CD4-positive, CD25-positive, alpha-beta regulatory T cell (primary cell): ENCODE measurements at regions not wholly inside any gene's neighbourhood (a gene's known extent, or its start where the extent isn't known, plus 50 kb on each side); places are given as distances from the start of the nearest gene placed in this dataset.

Experiments
- ATAC-seq, 2 donors: fragments of 150-1000 bp; cut with Tn5 transposase; one replicate each; pipeline ENCODE4 v1.10.0; 2021; ENCODE audit warnings: low read depth in 2 of 2, moderate number of reproducible peaks in 2 of 2, moderate library complexity in 1 of 2
- DNase-seq, 3 donors: peaks; one replicate each; pipeline versions ENCODE4 v3.0.0 to v3.0.0-alpha.2; 2012 to 2022; ENCODE audit warnings: mixed read lengths in 1 of 3
- H3K27ac ChIP-seq: one replicate; pipeline ENCODE4 v1.7.0; 2013; ENCODE audit warnings: mild to moderate bottlenecking, low read length; ENCODE audit not compliant: insufficient read depth, poor library complexity, severe bottlenecking
- H3K27me3 ChIP-seq: one replicate; pipeline ENCODE4 v1.7.0; 2013; ENCODE audit warnings: low read length; ENCODE audit not compliant: control insufficient read depth, insufficient read depth
- H3K36me3 ChIP-seq: one replicate; pipeline ENCODE4 v1.7.0; 2013; ENCODE audit warnings: mild to moderate bottlenecking, low read length, moderate library complexity; ENCODE audit not compliant: control insufficient read depth, insufficient read depth
- H3K4me1 ChIP-seq: 2 replicates; pipeline ENCODE4 v1.7.0; 2013; ENCODE audit warnings: mild to moderate bottlenecking, low read length; ENCODE audit not compliant: insufficient read depth, control insufficient read depth, poor library complexity, severe bottlenecking
- H3K4me3 ChIP-seq: one replicate; pipeline ENCODE4 v1.7.0; 2013; ENCODE audit warnings: low read depth, mild to moderate bottlenecking, low read length, moderate library complexity
- H3K9me3 ChIP-seq, 2 experiments: 1 replicate in 1 of 2; 2 replicates in 1 of 2; pipeline ENCODE4 v1.7.0; 2013; ENCODE audit warnings: low read length in 2 of 2, mild to moderate bottlenecking in 1 of 2, moderate library complexity in 1 of 2; ENCODE audit not compliant: control insufficient read depth in 2 of 2
- H3K27ac Mint-ChIP-seq, 3 donors: one replicate each; pipeline ENCODE4 v1.8.0; 2020 to 2022; ENCODE audit warnings: mild to moderate bottlenecking in 3 of 3, mixed read lengths in 3 of 3, moderate library complexity in 2 of 3
- H3K27me3 Mint-ChIP-seq: one replicate; pipeline ENCODE4 v1.8.0; 2022; ENCODE audit warnings: mild to moderate bottlenecking, mixed read lengths
- H3K36me3 Mint-ChIP-seq: one replicate; pipeline ENCODE4 v1.8.0; 2020; ENCODE audit warnings: mixed read lengths
- H3K4me1 Mint-ChIP-seq, 4 donors: one replicate each; pipeline ENCODE4 v1.8.0; 2020 to 2022; ENCODE audit warnings: mixed read lengths in 4 of 4, mild to moderate bottlenecking in 1 of 4
- H3K4me3 Mint-ChIP-seq, 4 donors: one replicate each; pipeline ENCODE4 v1.8.0; 2020 to 2022; ENCODE audit warnings: mild to moderate bottlenecking in 4 of 4, mixed read lengths in 4 of 4, moderate library complexity in 3 of 4
- H3K9me3 Mint-ChIP-seq, 7 donors: one replicate each; pipeline ENCODE4 v1.8.0; 2020 to 2022; ENCODE audit warnings: mixed read lengths in 7 of 7, mild to moderate bottlenecking in 3 of 7, moderate library complexity in 2 of 7

DNA sequence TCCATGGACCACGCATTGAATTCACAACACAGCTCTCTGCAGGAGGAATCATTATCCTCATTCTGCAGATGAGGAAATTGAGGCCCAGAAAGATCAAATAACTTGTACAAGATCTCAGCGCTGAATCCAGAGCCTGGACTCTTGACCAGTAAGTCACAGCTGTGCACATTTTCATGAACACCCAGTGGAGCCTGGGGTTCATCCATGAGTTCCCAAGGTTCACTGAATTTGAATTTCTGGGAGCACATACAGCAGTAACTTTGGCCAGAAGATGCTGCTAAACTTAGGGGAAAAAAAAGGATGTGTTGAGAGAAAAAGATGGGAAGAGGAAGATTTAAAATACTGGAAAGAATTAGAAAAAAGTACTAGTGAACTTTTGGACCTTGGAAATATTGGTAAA, 218.7 kb upstream of the PPARGC1A start:
- no peaks in the 10 kb centered on the region for H3K4me1 ChIP-seq
- Mint-ChIP-seq H3K27ac (no peak overlapping the region), H3K9me3 (peaks cover 0 to 13% (median 4%) of the 10 kb centered on the region in 7 donors), H3K36me3 (no peaks in the 10 kb centered on the region), H3K4me3 (peak overlapping the region in 1 of 4 donors; percentile 44), H3K4me1 (no peaks in the 10 kb centered on the region), H3K27me3 (no peaks in the 10 kb centered on the region)
- H3K27me3 ChIP-seq: no peaks in the 10 kb centered on the region
- H3K27ac ChIP-seq: no peak overlapping the region
- no peaks in the 10 kb centered on the region for H3K36me3 ChIP-seq
- no peaks in the 10 kb centered on the region for H3K9me3 ChIP-seq
- no peak for ATAC-seq
- no peak for DNase-seq
- no peak overlapping the region for H3K4me3 ChIP-seq

DNA sequence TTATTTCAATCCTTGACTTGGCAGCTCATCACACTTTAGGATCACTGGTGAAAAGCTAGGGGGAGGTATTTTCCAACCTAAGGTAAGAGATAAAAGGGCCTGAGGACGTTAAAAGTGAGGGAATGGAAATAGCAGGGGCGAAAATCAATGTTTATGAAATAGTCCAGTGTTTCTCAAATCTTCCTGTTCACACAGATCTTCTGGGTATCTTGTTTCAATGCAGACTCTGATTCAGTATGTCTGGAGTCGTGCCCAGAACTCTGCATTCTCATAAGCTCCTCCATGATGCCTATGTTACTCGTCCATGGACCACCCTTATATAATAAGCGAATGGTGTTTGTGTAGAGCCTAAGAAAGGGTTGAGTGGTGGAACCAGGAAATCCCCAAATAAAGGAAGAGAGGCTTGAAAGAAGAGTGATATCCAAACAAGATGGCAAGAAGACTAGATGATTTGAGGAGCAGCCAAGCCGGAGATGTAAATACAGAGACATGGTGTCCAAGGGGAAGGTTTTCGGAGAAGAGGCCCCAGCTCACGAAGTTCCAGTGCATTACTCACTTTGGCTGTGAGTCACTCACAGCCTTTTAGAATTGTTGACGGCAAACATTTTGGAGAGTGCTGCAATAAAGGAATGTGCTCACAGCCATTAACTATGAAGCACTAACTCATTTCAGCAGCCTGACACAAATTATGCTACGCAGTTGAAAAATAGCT, 215.6 kb upstream of the PPARGC1A start:
- H3K27ac Mint-ChIP-seq: no peak overlapping the region
- H3K27me3 ChIP-seq: no peaks in the 10 kb centered on the region
- no peak for ATAC-seq
- no peaks in the 10 kb centered on the region for H3K36me3 ChIP-seq
- no peaks in the 10 kb centered on the region for H3K36me3 Mint-ChIP-seq
- H3K9me3 ChIP-seq: no peaks in the 10 kb centered on the region
- no peaks in the 10 kb centered on the region for H3K27me3 Mint-ChIP-seq
- H3K4me1 ChIP-seq: no peaks in the 10 kb centered on the region
- no peak overlapping the region for H3K27ac ChIP-seq
- no peak for DNase-seq
- H3K9me3 Mint-ChIP-seq: peaks cover 0 to 9% (median 4%) of the 10 kb centered on the region in 7 donors
- H3K4me3 Mint-ChIP-seq: no peak overlapping the region
- H3K4me1 Mint-ChIP-seq: no peaks in the 10 kb centered on the region
- no peak overlapping the region for H3K4me3 ChIP-seq

DNA sequence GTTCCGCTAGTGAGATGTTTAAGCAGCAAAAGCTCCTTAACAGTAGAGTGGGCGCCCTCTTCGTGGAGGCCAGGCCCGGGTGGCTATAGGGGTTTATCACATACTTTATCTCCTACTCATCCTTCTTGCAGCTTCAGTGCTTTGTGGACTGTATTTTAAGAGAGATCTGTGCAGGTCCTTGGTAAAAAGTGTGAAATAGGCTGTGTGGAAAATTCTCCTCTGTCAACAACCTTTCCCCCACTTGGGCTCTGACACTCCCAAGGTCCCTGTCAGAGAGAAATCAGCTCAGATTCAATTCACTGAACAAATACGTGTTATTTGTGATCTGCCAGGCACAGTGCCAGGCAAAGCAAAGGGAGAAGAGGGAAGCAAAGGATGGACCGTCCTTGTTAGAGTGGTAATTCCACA, 214.3 kb upstream of the PPARGC1A start:
- no peaks in the 10 kb centered on the region for H3K9me3 ChIP-seq
- no peaks in the 10 kb centered on the region for H3K27me3 Mint-ChIP-seq
- peaks cover 0 to 9% (median 4%) of the 10 kb centered on the region in 7 donors for H3K9me3 Mint-ChIP-seq
- H3K4me1 ChIP-seq: no peaks in the 10 kb centered on the region
- no peak overlapping the region for H3K4me3 Mint-ChIP-seq
- H3K27me3 ChIP-seq: no peaks in the 10 kb centered on the region
- no peak overlapping the region for H3K27ac Mint-ChIP-seq
- ATAC-seq: no peak
- no peaks in the 10 kb centered on the region for H3K4me1 Mint-ChIP-seq
- no peaks in the 10 kb centered on the region for H3K36me3 Mint-ChIP-seq
- no peak overlapping the region for H3K27ac ChIP-seq
- H3K36me3 ChIP-seq: no peaks in the 10 kb centered on the region
- DNase-seq: no peak
- no peak overlapping the region for H3K4me3 ChIP-seq

DNA sequence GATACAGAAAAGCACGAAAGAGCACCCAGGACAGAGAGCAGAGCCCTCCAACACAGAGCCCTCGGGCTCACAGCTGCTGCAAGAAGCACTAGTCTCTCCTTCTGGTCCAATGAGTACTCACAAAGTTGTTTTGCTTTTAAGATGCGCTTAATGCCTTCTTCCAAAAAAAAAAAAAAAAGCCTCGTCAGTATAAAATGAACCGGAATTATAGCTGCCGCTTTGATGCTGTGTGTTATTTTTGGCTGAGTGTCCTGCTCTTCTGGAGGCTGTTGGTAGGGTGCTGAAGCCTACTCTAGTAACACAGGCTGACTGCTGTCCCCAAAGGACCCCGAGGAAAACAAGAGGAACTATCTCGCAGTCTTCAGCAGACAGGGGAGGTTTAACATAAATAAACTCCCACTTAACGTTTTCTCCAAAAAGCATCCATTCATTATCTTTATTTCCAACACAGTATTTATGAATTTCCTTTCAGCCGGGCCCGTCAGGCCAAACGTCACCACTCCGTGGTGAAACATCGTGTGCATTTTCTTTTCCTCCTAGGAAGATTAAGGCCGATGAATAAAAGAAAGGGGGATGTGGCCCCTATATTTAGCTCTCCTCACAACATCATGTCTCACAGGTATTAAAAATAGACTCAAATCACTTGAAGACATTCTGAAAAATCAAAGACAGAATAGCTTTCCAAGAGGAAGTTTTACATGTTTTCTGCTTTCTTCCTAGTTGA, 213.7 kb upstream of the PPARGC1A start:
- Histone ChIP-seq H3K4me1 (no peaks in the 10 kb centered on the region), H3K27me3 (no peaks in the 10 kb centered on the region), H3K9me3 (no peaks in the 10 kb centered on the region), H3K4me3 (no peak overlapping the region), H3K36me3 (no peaks in the 10 kb centered on the region), H3K27ac (no peak overlapping the region)
- Mint-ChIP-seq H3K4me3 (no peak overlapping the region), H3K9me3 (peaks cover 0 to 9% (median 4%) of the 10 kb centered on the region in 7 donors), H3K4me1 (no peaks in the 10 kb centered on the region), H3K27me3 (no peaks in the 10 kb centered on the region), H3K36me3 (no peaks in the 10 kb centered on the region), H3K27ac (no peak overlapping the region)
- no peak for DNase-seq
- no peak for ATAC-seq

DNA sequence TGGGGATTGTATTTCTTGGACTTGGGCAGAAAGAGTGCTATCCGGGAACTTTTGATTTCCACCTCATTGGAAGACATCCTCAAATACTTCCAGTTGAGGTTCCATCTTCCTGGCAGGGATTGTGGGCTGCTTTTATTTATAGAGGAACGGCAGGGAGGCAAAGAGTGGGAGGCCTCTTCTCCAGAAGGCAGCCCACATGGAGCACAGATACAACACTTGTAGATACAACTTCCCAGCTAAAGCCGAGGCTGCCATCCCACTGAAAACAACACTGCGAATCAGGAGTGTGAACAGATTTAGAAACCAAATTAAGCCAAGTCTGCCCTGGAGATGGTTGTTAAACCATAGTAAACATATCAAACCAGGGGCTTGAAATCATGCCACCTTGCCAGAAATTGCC, 212.8 kb upstream of the PPARGC1A start:
- peaks cover 0 to 9% (median 3%) of the 10 kb centered on the region in 7 donors for H3K9me3 Mint-ChIP-seq
- Histone ChIP-seq H3K36me3 (no peaks in the 10 kb centered on the region), H3K4me1 (no peaks in the 10 kb centered on the region), H3K9me3 (no peaks in the 10 kb centered on the region), H3K4me3 (no peak overlapping the region), H3K27me3 (no peaks in the 10 kb centered on the region), H3K27ac (no peak overlapping the region)
- DNase-seq: no peak
- ATAC-seq: no peak
- H3K27me3 Mint-ChIP-seq: no peaks in the 10 kb centered on the region
- no peak overlapping the region for H3K4me3 Mint-ChIP-seq
- no peaks in the 10 kb centered on the region for H3K36me3 Mint-ChIP-seq
- H3K27ac Mint-ChIP-seq: no peak overlapping the region
- no peaks in the 10 kb centered on the region for H3K4me1 Mint-ChIP-seq

DNA sequence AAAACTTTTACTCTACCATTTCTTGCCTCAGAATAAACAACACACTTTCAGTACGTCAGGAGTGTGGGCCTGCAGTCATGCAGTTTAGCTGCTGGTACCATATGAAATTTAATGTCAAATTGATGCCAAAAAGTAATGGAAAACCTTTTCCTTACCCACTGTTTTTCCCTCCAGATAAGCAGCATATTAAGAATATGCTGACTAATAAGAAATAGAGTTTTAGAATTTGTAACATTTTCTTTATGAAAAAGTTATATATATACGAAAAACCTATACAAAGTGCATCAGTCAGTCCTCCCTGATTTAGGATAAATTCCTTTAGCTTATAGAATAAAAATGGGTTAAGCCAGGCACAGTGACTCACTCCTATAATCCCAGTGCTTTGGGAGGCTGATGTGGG, 206.8 kb upstream of the PPARGC1A start:
- Histone ChIP-seq H3K36me3 (no peaks in the 10 kb centered on the region), H3K27ac (no peak overlapping the region), H3K9me3 (no peaks in the 10 kb centered on the region), H3K4me1 (no peaks in the 10 kb centered on the region), H3K27me3 (no peaks in the 10 kb centered on the region), H3K4me3 (no peak overlapping the region)
- no peak overlapping the region for H3K27ac Mint-ChIP-seq
- no peaks in the 10 kb centered on the region for H3K4me1 Mint-ChIP-seq
- DNase-seq: no peak
- peaks cover 0 to 8% (median 2%) of the 10 kb centered on the region in 7 donors for H3K9me3 Mint-ChIP-seq
- no peak overlapping the region for H3K4me3 Mint-ChIP-seq
- H3K36me3 Mint-ChIP-seq: no peaks in the 10 kb centered on the region
- H3K27me3 Mint-ChIP-seq: no peaks in the 10 kb centered on the region
- ATAC-seq: no peak

DNA sequence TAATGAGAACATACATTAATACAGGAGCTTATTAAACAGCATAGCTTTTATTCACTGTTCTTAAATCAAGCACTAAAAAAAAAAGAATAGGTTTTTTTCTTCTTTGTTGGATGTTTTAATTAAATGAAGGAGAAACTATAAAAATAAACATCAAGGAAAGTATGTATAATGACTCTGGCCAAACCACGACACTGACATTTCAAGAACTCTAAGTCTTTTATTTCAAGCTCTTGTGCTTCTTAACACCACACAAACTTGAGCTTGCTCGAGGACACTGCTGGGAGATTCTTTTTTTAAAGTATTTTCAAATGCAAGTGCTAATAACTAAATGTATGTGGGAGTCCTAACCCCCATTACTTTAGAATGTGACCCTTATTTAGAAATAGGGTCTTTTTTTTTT, 204.9 kb upstream of the PPARGC1A start:
- Histone ChIP-seq H3K27ac (no peak overlapping the region), H3K4me3 (no peak overlapping the region), H3K27me3 (no peaks in the 10 kb centered on the region), H3K4me1 (no peaks in the 10 kb centered on the region), H3K36me3 (no peaks in the 10 kb centered on the region), H3K9me3 (no peaks in the 10 kb centered on the region)
- Mint-ChIP-seq H3K27ac (no peak overlapping the region), H3K36me3 (no peaks in the 10 kb centered on the region), H3K4me3 (no peak overlapping the region), H3K4me1 (no peaks in the 10 kb centered on the region), H3K27me3 (no peaks in the 10 kb centered on the region), H3K9me3 (peaks cover 0 to 6% (median 0%) of the 10 kb centered on the region in 7 donors)
- ATAC-seq (no peak), DNase-seq (no peak)

DNA sequence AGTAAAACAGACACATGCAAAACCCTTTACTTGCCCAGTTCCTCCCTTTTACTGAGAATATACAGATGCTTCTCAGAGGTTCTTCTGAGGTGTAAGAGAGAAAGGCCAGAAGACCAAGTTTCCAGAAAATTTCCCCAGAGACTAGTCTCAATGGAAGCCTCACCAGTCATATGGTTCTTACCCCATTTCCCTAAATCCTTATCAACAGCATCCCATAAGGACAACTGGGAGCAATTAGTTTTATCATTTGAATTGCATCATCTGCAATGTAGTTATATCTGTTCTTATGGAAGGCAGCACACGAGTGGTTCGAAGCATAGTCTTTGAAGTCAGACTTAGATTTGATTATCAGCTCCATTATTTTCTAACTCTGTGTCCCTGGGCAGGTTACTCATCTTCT, 203.6 kb upstream of the PPARGC1A start:
- Histone ChIP-seq H3K9me3 (no peaks in the 10 kb centered on the region), H3K4me1 (no peaks in the 10 kb centered on the region), H3K27me3 (no peaks in the 10 kb centered on the region), H3K36me3 (no peaks in the 10 kb centered on the region), H3K4me3 (no peak overlapping the region), H3K27ac (no peak overlapping the region)
- H3K4me1 Mint-ChIP-seq: no peaks in the 10 kb centered on the region
- DNase-seq: no peak
- no peak overlapping the region for H3K4me3 Mint-ChIP-seq
- H3K27me3 Mint-ChIP-seq: no peaks in the 10 kb centered on the region
- peaks cover 0 to 6% (median 0%) of the 10 kb centered on the region in 7 donors for H3K9me3 Mint-ChIP-seq
- no peak for ATAC-seq
- no peak overlapping the region for H3K27ac Mint-ChIP-seq
- no peaks in the 10 kb centered on the region for H3K36me3 Mint-ChIP-seq
